H1 (cell line): ENCODE measurements at regions not wholly inside any gene's neighbourhood (a gene's known extent, or its start where the extent isn't known, plus 50 kb on each side); places are given as distances from the start of the nearest gene placed in this dataset.

Source experiments
- CTCF ChIA-PET: fragments of 300-600 bp; sonication (Branson Sonifier 250); formaldehyde crosslinking; loops from one replicate; lab custom pipeline; 2021; ENCODE audit not compliant: partially characterized antibody; lab: Charles Lee
- POLR2A ChIA-PET: fragments of 300-600 bp; sonication (Branson Sonifier 250); formaldehyde crosslinking; loops from one replicate; lab custom pipeline; 2021; ENCODE audit warnings: inconsistent platforms; ENCODE audit not compliant: partially characterized antibody; lab: Charles Lee
- DNase-seq, 2 experiments: peaks; one replicate each; pipeline versions ENCODE4 v3.0.0 to v3.0.0-alpha.2; 2010 to 2022; ENCODE audit warnings: low spot score in 2 of 2, low read depth in 1 of 2, mixed read lengths in 1 of 2
- FAIRE-seq: peaks from 2 replicates; lab custom pipeline; 2011; peaks lifted over from hg19 to GRCh38; lab: Jason Lieb, UNC
- H2AFZ ChIP-seq: 2 replicates; pipeline ENCODE4 v1.8.1; 2012; ENCODE audit warnings: low read length, inconsistent platforms
- H2AK5ac ChIP-seq: 2 replicates; pipeline ENCODE4 v1.6.1; 2013; ENCODE audit warnings: low read depth, low read length
- H2BK120ac ChIP-seq: replicated peaks from 2 replicates; pipeline ENCODE3; 2013; ENCODE audit warnings: low read depth, low read length, inconsistent platforms
- H2BK12ac ChIP-seq: 2 replicates; pipeline ENCODE4 v1.6.1; 2013; ENCODE audit warnings: low read depth, low read length
- H2BK15ac ChIP-seq: 2 replicates; pipeline ENCODE4 v1.6.1; 2013; ENCODE audit warnings: low read length
- H2BK20ac ChIP-seq: 2 replicates; pipeline ENCODE4 v1.6.1; 2013; ENCODE audit warnings: low read length
- H2BK5ac ChIP-seq: 2 replicates; pipeline ENCODE4 v1.6.1; 2013; ENCODE audit warnings: low read depth, low read length
- H3K14ac ChIP-seq: 2 replicates; pipeline ENCODE4 v1.6.1; 2013; ENCODE audit warnings: inconsistent platforms; ENCODE audit not compliant: insufficient read length
- H3K18ac ChIP-seq: 2 replicates; pipeline ENCODE4 v1.6.1; 2013; ENCODE audit warnings: low read length; ENCODE audit errors: extremely low read depth
- H3K23ac ChIP-seq: 2 replicates; pipeline ENCODE4 v1.6.1; 2013; ENCODE audit warnings: inconsistent platforms; ENCODE audit not compliant: insufficient read length
- H3K23me2 ChIP-seq: 2 replicates; pipeline ENCODE4 v1.6.1; 2013; ENCODE audit warnings: low read depth, low read length
- H3K27ac ChIP-seq: 2 replicates; pipeline ENCODE4 v1.6.1; 2011; ENCODE audit warnings: low read depth, low read length, inconsistent platforms
- H3K27me3 ChIP-seq, 4 experiments: replicated peaks in 1 of 4; 1 replicate in 1 of 4; 2 replicates in 3 of 4; pipeline versions ENCODE4 v1.6.1 to v1.8.1; 2011 to 2013; ENCODE audit warnings: low read length in 3 of 4, mild to moderate bottlenecking in 3 of 4, inconsistent platforms in 2 of 4, mixed read lengths in 2 of 4, moderate library complexity in 1 of 4; ENCODE audit not compliant: control insufficient read depth in 3 of 4, insufficient read depth in 3 of 4; ENCODE audit errors: extremely low read depth in 1 of 4
- H3K36me3 ChIP-seq, 4 experiments: 2 replicates each; pipeline versions ENCODE4 v1.6.1 to v1.8.1; 2011 to 2013; ENCODE audit warnings: mild to moderate bottlenecking in 4 of 4, low read length in 3 of 4, moderate library complexity in 2 of 4, control low read depth in 1 of 4, inconsistent platforms in 1 of 4; ENCODE audit not compliant: insufficient read depth in 4 of 4, control insufficient read depth in 2 of 4
- H3K4ac ChIP-seq: replicated peaks from 2 replicates; pipeline ENCODE3; 2013; ENCODE audit warnings: low read length, low read depth, mixed read lengths, inconsistent platforms; ENCODE audit not compliant: insufficient read length
- H3K4me1 ChIP-seq, 4 experiments: replicated peaks in 1 of 4; 1 replicate in 1 of 4; 2 replicates in 3 of 4; pipeline versions ENCODE4 v1.6.1 to v1.8.1; 2011 to 2013; ENCODE audit warnings: low read length in 3 of 4, inconsistent platforms in 2 of 4, mixed read lengths in 1 of 4; ENCODE audit not compliant: insufficient read depth in 4 of 4, control insufficient read depth in 3 of 4
- H3K4me2 ChIP-seq, 2 experiments: 2 replicates each; pipeline versions ENCODE4 v1.6.1 to v1.8.1; 2011 to 2013; ENCODE audit warnings: low read depth in 2 of 2, low read length in 2 of 2, control low read depth in 1 of 2, inconsistent platforms in 1 of 2, mild to moderate bottlenecking in 1 of 2; ENCODE audit not compliant: insufficient read depth in 1 of 2
- H3K4me3 ChIP-seq, 4 experiments: fragments of 200-600, 300-600 bp in 1 of 4; sonication (generic), shearing (Covaris generic), sonication (Bioruptor Twin) in 1 of 4; 2 replicates each; pipeline versions ENCODE4 v1.5.1 to v1.8.1; 2011 to 2016; ENCODE audit warnings: low read length in 4 of 4, low read depth in 3 of 4, control low read depth in 2 of 4, inconsistent platforms in 2 of 4, mild to moderate bottlenecking in 2 of 4, mixed read lengths in 1 of 4, moderate library complexity in 1 of 4; ENCODE audit not compliant: insufficient read depth in 2 of 4; ENCODE audit errors: extremely low read depth in 1 of 4
- H3K56ac ChIP-seq: replicated peaks from 2 replicates; pipeline ENCODE3; 2013; ENCODE audit warnings: low read depth, mild to moderate bottlenecking, mixed read lengths, low read length, inconsistent platforms; ENCODE audit not compliant: insufficient read length
- H3K79me1 ChIP-seq: 2 replicates; pipeline ENCODE4 v1.6.1; 2013; ENCODE audit warnings: low read depth, low read length, control low read depth
- H3K79me2 ChIP-seq, 2 experiments: 2 replicates each; pipeline versions ENCODE4 v1.6.1 to v1.8.1; 2012 to 2013; ENCODE audit warnings: low read length in 2 of 2, mild to moderate bottlenecking in 2 of 2, inconsistent platforms in 1 of 2; ENCODE audit not compliant: insufficient read depth in 2 of 2, control insufficient read depth in 1 of 2
- H3K9ac ChIP-seq, 4 experiments: replicated peaks in 1 of 4; 1 replicate in 1 of 4; 2 replicates in 3 of 4; pipeline versions ENCODE4 v1.6.1 to v1.8.1; 2011 to 2013; ENCODE audit warnings: low read depth in 3 of 4, low read length in 3 of 4, control low read depth in 2 of 4, mild to moderate bottlenecking in 2 of 4, moderate library complexity in 2 of 4, inconsistent platforms in 1 of 4; ENCODE audit errors: extremely low read depth in 1 of 4
- H3K9me3 ChIP-seq, 2 experiments: 2 replicates each; pipeline versions ENCODE4 v1.6.1 to v1.8.1; 2012 to 2013; ENCODE audit warnings: mild to moderate bottlenecking in 2 of 2, moderate library complexity in 2 of 2, control low read depth in 1 of 2, inconsistent platforms in 1 of 2, low read depth in 1 of 2, low read length in 1 of 2, mixed read lengths in 1 of 2; ENCODE audit not compliant: insufficient read depth in 2 of 2
- H4K20me1 ChIP-seq, 2 experiments: replicated peaks in 1 of 2; 2 replicates each; pipeline versions ENCODE3 to v1.8.1; 2011 to 2013; ENCODE audit warnings: inconsistent platforms in 2 of 2, low read length in 2 of 2, mild to moderate bottlenecking in 1 of 2; ENCODE audit not compliant: insufficient read depth in 2 of 2, control insufficient read depth in 1 of 2
- H4K5ac ChIP-seq: 2 replicates; pipeline ENCODE4 v1.6.1; 2013; ENCODE audit warnings: low read length, low read depth, mixed read lengths, inconsistent platforms; ENCODE audit not compliant: insufficient read length
- H4K8ac ChIP-seq: 2 replicates; pipeline ENCODE4 v1.8.0; 2013; ENCODE audit warnings: mild to moderate bottlenecking, moderate library complexity, low read length, inconsistent platforms; ENCODE audit not compliant: insufficient read depth; ENCODE audit errors: extremely low read depth
- H4K91ac ChIP-seq: replicated peaks from 2 replicates; pipeline ENCODE3; 2013; ENCODE audit warnings: low read length, mixed read lengths, inconsistent platforms; ENCODE audit not compliant: insufficient read length
- CBX8 ChIP-seq: fragments of 300-800, 300-1000 bp; sonication (generic); IDR thresholded peaks from 2 replicates; pipeline ENCODE4 v1.7.1; 2016; ENCODE audit warnings: low read depth, low read length, borderline replicate concordance
- GABPA ChIP-seq: IDR thresholded peaks from 2 replicates; pipeline ENCODE4 v1.6.1; 2011; ENCODE audit warnings: mild to moderate bottlenecking, low read length, moderate library complexity, borderline replicate concordance; ENCODE audit not compliant: insufficient read depth
- KDM5A ChIP-seq: fragments of 200-600 bp; IDR thresholded peaks from 2 replicates; pipeline ENCODE4 v1.7.1; 2012; ENCODE audit warnings: mild to moderate bottlenecking, low read length, inconsistent platforms, mixed read lengths
- NANOG ChIP-seq: IDR thresholded peaks from 2 replicates; pipeline ENCODE4 v1.6.1; 2011; ENCODE audit warnings: low read length, low read depth, mild to moderate bottlenecking, inconsistent platforms; ENCODE audit not compliant: insufficient read depth, poor library complexity, severe bottlenecking
- NRF1 ChIP-seq: IDR thresholded peaks from 2 replicates; pipeline ENCODE4 v1.6.1; 2011; ENCODE audit warnings: mild to moderate bottlenecking, low read depth, low read length, improper control_type of control experiment
- RFX5 ChIP-seq: IDR thresholded peaks from 2 replicates; pipeline ENCODE4 v1.6.1; 2011; ENCODE audit warnings: low read depth, low read length, improper control_type of control experiment, borderline replicate concordance
- RNF2 ChIP-seq: fragments of 200-900, 300-1000 bp; sonication (generic); IDR thresholded peaks from 2 replicates; pipeline ENCODE4 v1.7.1; 2016; ENCODE audit warnings: borderline replicate concordance, low read depth, mild to moderate bottlenecking, antibody characterized with exemption, low read length; ENCODE audit not compliant: poor library complexity, severe bottlenecking; ENCODE audit errors: missing control alignments
- SUZ12 ChIP-seq: fragments of 200-600 bp; sonication (generic); IDR thresholded peaks from 2 replicates; pipeline ENCODE4 v1.6.1; 2012; ENCODE audit warnings: mild to moderate bottlenecking, inconsistent platforms, low read length, moderate library complexity, mixed read lengths
- YY1 ChIP-seq: IDR thresholded peaks from 2 replicates; pipeline ENCODE4 v1.6.1; 2011; ENCODE audit warnings: low read depth, mild to moderate bottlenecking, low read length
- WGBS, 2 experiments: shearing (Covaris generic) in 1 of 2; methylation state at CpG; one replicate each; pipeline versions ENCODE4 v1.1.6 to v1.1.7; 2013 to 2015; ENCODE audit warnings: low lambda C conversion rate in 2 of 2, mixed read lengths in 2 of 2, inconsistent platforms in 1 of 2, low coverage in 1 of 2, missing lambda C conversion rate in 1 of 2; ENCODE audit not compliant: insufficient replicate concordance in 2 of 2, insufficient coverage in 1 of 2, insufficient read length in 1 of 2; ENCODE audit errors: extremely low coverage in 1 of 2, missing lambda C conversion rate in 1 of 2; 5-methylcytosine and 5-hydroxymethylcytosine counted together

GRCh38 chr2:217076058-217076435 lies 216.2 kb upstream of the TNP1 start:
- no peak for DNase-seq
- no peaks in the 10 kb centered on the region for H3K9me3 ChIP-seq
- no peak overlapping the region for H3K4ac ChIP-seq
- H2AFZ ChIP-seq, result no peak overlapping the region
- no peak overlapping the region for H3K56ac ChIP-seq
- H4K8ac ChIP-seq, result no peak overlapping the region
- no peak overlapping the region for H3K23ac ChIP-seq
- no peak overlapping the region for H3K4me2 ChIP-seq
- H3K9ac ChIP-seq, result no peak overlapping the region
- ChIA-PET CTCF (interaction anchor here (1.2 to 1.6 kb wide), 4 partner anchors 9 to 91 kb away, joined by 3 to 4 read pairs (median 4); no protein-coding TSS in a partner anchor), POLR2A (no interaction called here)
- H3K23me2 ChIP-seq, result no peaks in the 10 kb centered on the region; the same call in 1 of the 2 replicates
- no peaks in the 10 kb centered on the region for H3K27me3 ChIP-seq
- H2BK5ac ChIP-seq, result no peak overlapping the region
- no peaks in the 10 kb centered on the region for H4K20me1 ChIP-seq
- no peaks in the 10 kb centered on the region for H3K79me1 ChIP-seq
- H3K4me3 ChIP-seq, result no peak overlapping the region
- H4K5ac ChIP-seq, result no peak overlapping the region
- no peaks in the 10 kb centered on the region for H3K79me2 ChIP-seq
- H3K14ac ChIP-seq, result no peak overlapping the region
- no peak overlapping the region for H2BK15ac ChIP-seq
- no peak overlapping the region for H2BK20ac ChIP-seq
- H3K18ac ChIP-seq, result no peak overlapping the region
- no peak overlapping the region for H3K27ac ChIP-seq
- no peak overlapping the region for H4K91ac ChIP-seq
- no peaks in the 10 kb centered on the region for H3K4me1 ChIP-seq
- H3K36me3 ChIP-seq, result no peaks in the 10 kb centered on the region
- 84% methylated on average over 3 of the region's 3 CpGs; no CpG with 5 or more reads in 1 of the 2 experiments for WGBS, 2 experiments
- no peak overlapping the region for H2AK5ac ChIP-seq
- H2BK120ac ChIP-seq, result no peak overlapping the region
- no peak overlapping the region for H2BK12ac ChIP-seq
- FAIRE-seq, result no peak
- TF ChIP-seq RFX5, result no peak
- TF ChIP-seq SUZ12, result no peak
- TF ChIP-seq NRF1, result no peak
- no peak for TF ChIP-seq GABPA
- TF ChIP-seq CBX8, result no peak
- TF ChIP-seq NANOG, result no peak
- no peak for TF ChIP-seq YY1
- TF ChIP-seq RNF2, result no peak
- TF ChIP-seq KDM5A, result no peak
